ENCODE measurements at regions not wholly inside any gene's neighbourhood (a gene's known extent, or its start where the extent isn't known, plus 50 kb on each side); places are given as distances from the start of the nearest gene placed in this dataset.

DNA sequence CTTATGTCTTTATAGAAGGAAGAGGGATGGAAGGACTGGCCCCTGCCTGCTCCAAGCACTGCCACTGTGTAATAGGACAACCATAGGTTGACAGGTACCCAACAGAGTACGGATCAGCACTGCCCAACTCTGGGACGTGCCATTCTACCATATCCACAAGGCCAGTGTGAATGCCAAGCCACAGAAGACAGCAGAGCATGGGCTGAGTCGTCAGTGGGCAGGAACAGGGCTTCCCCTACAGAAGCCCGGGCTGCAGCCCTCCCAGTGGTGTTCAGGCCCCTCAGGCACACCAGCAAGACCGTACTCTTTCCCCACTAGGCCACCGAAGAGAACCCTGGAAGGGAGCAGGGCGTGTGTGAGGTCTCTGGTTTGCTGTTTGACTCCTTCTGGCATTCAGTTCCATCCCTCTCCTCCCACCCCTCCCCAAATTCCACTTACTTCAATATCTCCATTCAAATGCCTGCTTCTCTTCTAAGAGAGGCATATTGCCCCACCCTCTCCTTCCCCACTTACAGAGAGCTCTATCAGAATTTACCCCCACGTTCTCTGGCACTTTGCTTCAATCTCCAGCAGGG, 209.4 kb downstream of the FOXO1 start:
- TF ChIP-seq FOSL1 (tag; conservative IDR thresholded peaks at IDR 0.05) (no peak), TRIM28 (IDR thresholded peaks at IDR 0.05) (no peak), ESRRA (IDR thresholded peaks at IDR 0.05; ENCODE audit: borderline replicate concordance, low read depth) (no peak), ZNF780A (CRISPR knock-in tag; IDR thresholded peaks at IDR 0.05) (no peak), ZNF274 (IDR thresholded peaks at IDR 0.05; ENCODE audit: borderline replicate concordance, low read depth, low read length) (no peak), ARID2 (IDR thresholded peaks at IDR 0.05) (no peak), RFX1 (IDR thresholded peaks at IDR 0.05) (no peak), MTA3 (IDR thresholded peaks at IDR 0.05; ENCODE audit: borderline replicate concordance) (no peak)
- TF ChIP-seq, protein P1, sequence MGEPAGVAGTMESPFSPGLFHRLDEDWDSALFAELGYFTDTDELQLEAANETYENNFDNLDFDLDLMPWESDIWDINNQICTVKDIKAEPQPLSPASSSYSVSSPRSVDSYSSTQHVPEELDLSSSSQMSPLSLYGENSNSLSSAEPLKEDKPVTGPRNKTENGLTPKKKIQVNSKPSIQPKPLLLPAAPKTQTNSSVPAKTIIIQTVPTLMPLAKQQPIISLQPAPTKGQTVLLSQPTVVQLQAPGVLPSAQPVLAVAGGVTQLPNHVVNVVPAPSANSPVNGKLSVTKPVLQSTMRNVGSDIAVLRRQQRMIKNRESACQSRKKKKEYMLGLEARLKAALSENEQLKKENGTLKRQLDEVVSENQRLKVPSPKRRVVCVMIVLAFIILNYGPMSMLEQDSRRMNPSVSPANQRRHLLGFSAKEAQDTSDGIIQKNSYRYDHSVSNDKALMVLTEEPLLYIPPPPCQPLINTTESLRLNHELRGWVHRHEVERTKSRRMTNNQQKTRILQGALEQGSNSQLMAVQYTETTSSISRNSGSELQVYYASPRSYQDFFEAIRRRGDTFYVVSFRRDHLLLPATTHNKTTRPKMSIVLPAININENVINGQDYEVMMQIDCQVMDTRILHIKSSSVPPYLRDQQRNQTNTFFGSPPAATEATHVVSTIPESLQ (CRISPR knock-in tag; IDR thresholded peaks at IDR 0.05): no peak
- TF ChIP-seq, protein P2, sequence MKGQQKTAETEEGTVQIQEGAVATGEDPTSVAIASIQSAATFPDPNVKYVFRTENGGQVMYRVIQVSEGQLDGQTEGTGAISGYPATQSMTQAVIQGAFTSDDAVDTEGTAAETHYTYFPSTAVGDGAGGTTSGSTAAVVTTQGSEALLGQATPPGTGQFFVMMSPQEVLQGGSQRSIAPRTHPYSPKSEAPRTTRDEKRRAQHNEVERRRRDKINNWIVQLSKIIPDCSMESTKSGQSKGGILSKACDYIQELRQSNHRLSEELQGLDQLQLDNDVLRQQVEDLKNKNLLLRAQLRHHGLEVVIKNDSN (CRISPR knock-in tag; IDR thresholded peaks at IDR 0.05): no peak
- TF ChIP-seq, protein P3, sequence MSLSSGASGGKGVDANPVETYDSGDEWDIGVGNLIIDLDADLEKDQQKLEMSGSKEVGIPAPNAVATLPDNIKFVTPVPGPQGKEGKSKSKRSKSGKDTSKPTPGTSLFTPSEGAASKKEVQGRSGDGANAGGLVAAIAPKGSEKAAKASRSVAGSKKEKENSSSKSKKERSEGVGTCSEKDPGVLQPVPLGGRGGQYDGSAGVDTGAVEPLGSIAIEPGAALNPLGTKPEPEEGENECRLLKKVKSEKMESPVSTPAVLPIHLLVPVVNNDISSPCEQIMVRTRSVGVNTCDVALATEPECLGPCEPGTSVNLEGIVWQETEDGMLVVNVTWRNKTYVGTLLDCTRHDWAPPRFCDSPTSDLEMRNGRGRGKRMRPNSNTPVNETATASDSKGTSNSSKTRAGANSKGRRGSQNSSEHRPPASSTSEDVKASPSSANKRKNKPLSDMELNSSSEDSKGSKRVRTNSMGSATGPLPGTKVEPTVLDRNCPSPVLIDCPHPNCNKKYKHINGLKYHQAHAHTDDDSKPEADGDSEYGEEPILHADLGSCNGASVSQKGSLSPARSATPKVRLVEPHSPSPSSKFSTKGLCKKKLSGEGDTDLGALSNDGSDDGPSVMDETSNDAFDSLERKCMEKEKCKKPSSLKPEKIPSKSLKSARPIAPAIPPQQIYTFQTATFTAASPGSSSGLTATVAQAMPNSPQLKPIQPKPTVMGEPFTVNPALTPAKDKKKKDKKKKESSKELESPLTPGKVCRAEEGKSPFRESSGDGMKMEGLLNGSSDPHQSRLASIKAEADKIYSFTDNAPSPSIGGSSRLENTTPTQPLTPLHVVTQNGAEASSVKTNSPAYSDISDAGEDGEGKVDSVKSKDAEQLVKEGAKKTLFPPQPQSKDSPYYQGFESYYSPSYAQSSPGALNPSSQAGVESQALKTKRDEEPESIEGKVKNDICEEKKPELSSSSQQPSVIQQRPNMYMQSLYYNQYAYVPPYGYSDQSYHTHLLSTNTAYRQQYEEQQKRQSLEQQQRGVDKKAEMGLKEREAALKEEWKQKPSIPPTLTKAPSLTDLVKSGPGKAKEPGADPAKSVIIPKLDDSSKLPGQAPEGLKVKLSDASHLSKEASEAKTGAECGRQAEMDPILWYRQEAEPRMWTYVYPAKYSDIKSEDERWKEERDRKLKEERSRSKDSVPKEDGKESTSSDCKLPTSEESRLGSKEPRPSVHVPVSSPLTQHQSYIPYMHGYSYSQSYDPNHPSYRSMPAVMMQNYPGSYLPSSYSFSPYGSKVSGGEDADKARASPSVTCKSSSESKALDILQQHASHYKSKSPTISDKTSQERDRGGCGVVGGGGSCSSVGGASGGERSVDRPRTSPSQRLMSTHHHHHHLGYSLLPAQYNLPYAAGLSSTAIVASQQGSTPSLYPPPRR (CRISPR knock-in tag; IDR thresholded peaks at IDR 0.05; ENCODE audit: borderline replicate concordance): no peak
- TF ChIP-seq, protein P4, sequence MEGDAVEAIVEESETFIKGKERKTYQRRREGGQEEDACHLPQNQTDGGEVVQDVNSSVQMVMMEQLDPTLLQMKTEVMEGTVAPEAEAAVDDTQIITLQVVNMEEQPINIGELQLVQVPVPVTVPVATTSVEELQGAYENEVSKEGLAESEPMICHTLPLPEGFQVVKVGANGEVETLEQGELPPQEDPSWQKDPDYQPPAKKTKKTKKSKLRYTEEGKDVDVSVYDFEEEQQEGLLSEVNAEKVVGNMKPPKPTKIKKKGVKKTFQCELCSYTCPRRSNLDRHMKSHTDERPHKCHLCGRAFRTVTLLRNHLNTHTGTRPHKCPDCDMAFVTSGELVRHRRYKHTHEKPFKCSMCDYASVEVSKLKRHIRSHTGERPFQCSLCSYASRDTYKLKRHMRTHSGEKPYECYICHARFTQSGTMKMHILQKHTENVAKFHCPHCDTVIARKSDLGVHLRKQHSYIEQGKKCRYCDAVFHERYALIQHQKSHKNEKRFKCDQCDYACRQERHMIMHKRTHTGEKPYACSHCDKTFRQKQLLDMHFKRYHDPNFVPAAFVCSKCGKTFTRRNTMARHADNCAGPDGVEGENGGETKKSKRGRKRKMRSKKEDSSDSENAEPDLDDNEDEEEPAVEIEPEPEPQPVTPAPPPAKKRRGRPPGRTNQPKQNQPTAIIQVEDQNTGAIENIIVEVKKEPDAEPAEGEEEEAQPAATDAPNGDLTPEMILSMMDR (IDR thresholded peaks at IDR 0.05 in 2 of 3, conservative IDR thresholded peaks at IDR 0.05 in 1 of 3; ENCODE audit: insufficient read depth in 2 of 3, low read depth in 1 of 3, low read length in 3 of 3): no peak
- TF ChIP-seq, protein P5, sequence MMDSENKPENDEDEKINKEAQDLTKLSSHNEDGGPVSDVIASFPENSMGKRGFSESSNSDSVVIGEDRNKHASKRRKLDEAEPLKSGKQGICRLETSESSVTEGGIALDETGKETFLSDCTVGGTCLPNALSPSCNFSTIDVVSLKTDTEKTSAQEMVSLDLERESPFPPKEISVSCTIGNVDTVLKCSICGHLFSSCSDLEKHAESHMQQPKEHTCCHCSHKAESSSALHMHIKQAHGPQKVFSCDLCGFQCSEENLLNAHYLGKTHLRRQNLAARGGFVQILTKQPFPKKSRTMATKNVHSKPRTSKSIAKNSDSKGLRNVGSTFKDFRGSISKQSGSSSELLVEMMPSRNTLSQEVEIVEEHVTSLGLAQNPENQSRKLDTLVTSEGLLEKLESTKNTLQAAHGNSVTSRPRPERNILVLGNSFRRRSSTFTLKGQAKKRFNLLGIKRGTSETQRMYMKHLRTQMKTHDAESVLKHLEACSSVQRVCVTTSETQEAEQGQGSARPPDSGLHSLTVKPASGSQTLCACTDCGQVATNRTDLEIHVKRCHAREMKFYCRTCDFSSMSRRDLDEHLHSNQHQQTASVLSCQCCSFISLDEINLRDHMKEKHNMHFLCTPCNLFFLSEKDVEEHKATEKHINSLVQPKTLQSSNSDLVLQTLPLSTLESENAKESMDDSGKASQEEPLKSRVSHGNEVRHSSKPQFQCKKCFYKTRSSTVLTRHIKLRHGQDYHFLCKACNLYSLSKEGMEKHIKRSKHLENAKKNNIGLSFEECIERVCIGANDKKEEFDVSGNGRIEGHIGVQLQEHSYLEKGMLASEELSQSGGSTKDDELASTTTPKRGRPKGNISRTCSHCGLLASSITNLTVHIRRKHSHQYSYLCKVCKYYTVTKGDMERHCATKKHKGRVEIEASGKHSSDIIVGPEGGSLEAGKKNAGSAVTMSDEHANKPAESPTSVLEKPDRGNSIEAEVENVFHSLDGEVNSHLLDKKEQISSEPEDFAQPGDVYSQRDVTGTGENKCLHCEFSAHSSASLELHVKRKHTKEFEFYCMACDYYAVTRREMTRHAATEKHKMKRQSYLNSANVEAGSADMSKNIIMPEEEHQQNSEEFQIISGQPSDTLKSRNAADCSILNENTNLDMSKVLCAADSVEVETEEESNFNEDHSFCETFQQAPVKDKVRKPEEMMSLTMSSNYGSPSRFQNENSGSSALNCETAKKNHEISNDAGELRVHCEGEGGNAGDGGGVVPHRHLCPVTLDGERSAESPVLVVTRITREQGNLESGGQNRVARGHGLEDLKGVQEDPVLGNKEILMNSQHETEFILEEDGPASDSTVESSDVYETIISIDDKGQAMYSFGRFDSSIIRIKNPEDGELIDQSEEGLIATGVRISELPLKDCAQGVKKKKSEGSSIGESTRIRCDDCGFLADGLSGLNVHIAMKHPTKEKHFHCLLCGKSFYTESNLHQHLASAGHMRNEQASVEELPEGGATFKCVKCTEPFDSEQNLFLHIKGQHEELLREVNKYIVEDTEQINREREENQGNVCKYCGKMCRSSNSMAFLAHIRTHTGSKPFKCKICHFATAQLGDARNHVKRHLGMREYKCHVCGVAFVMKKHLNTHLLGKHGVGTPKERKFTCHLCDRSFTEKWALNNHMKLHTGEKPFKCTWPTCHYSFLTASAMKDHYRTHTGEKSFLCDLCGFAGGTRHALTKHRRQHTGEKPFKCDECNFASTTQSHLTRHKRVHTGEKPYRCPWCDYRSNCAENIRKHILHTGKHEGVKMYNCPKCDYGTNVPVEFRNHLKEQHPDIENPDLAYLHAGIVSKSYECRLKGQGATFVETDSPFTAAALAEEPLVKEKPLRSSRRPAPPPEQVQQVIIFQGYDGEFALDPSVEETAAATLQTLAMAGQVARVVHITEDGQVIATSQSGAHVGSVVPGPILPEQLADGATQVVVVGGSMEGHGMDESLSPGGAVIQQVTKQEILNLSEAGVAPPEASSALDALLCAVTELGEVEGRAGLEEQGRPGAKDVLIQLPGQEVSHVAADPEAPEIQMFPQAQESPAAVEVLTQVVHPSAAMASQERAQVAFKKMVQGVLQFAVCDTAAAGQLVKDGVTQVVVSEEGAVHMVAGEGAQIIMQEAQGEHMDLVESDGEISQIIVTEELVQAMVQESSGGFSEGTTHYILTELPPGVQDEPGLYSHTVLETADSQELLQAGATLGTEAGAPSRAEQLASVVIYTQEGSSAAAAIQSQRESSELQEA (IDR thresholded peaks at IDR 0.05; ENCODE audit: low read depth): no peak
